Glutamatergic neuron (in vitro differentiated cells): ENCODE measurements at regions not wholly inside any gene's neighbourhood (a gene's known extent, or its start where the extent isn't known, plus 50 kb on each side); places are given as distances from the start of the nearest gene placed in this dataset.

ENCODE experiments used
- DNase-seq: peaks from one replicate; pipeline ENCODE4 v3.0.0; 2022
- H3K27ac Mint-ChIP-seq: one replicate; pipeline ENCODE4 v1.8.0; 2020; ENCODE audit warnings: mild to moderate bottlenecking, mixed read lengths, inconsistent platforms; ENCODE audit not compliant: unreplicated experiment
- H3K27me3 Mint-ChIP-seq: one replicate; pipeline ENCODE4 v1.8.0; 2020; ENCODE audit warnings: mild to moderate bottlenecking, moderate library complexity, mixed read lengths, inconsistent platforms; ENCODE audit not compliant: unreplicated experiment
- H3K36me3 Mint-ChIP-seq: one replicate; pipeline ENCODE4 v1.8.0; 2020; ENCODE audit warnings: mild to moderate bottlenecking, mixed read lengths, inconsistent platforms; ENCODE audit not compliant: unreplicated experiment
- H3K4me1 Mint-ChIP-seq: one replicate; pipeline ENCODE4 v1.8.0; 2020; ENCODE audit warnings: mild to moderate bottlenecking, low read depth, mixed read lengths, inconsistent platforms; ENCODE audit not compliant: unreplicated experiment
- H3K4me3 Mint-ChIP-seq: one replicate; pipeline ENCODE4 v1.8.0; 2020; ENCODE audit warnings: mild to moderate bottlenecking, mixed read lengths, inconsistent platforms; ENCODE audit not compliant: unreplicated experiment
- H3K9me3 Mint-ChIP-seq: one replicate; pipeline ENCODE4 v1.8.0; 2020; ENCODE audit warnings: mild to moderate bottlenecking, moderate library complexity, mixed read lengths, inconsistent platforms; ENCODE audit not compliant: unreplicated experiment
- CTCF ChIP-seq: fragments of 200-600 bp; sonication (generic); IDR thresholded peaks from one replicate; pipeline ENCODE4 v1.5.0; 2021; ENCODE audit not compliant: partially characterized antibody, unreplicated experiment

DNA sequence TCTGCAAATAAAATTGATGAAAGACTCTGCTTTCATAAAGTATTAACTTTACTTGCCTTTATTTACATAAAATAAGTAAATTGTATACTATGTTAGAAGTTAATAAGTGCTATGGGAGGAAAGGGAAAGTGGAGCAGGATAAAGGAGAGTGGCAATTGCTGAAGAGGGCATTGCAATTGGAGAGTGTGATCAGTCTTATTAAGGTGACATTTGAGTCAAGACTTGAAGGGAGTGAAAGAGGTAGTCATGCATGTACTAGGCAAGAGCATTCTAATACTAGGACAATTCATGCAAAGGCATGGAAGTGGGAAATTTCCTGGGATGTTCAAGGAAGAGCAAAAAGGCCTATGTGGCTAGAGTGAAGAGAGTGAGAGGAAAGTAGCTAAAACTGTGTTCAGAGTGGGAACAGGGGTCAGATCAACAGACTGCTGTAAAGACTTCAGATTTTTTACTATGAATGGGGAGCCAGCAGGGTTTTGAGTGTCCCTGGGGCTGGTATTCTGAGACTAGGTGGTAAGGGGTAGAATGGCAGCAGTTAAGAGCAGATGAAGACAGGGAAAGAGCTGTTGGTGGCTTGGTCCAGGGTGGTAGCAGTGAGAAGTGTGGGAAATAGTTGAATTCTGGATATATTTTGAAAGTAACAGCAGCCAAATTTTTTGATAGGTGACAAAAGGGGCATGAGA lies 182.3 kb upstream of the RIOK2 start:
- Mint-ChIP-seq H3K9me3 (no peaks in the 10 kb centered on the region), H3K4me3 (no peak overlapping the region), H3K27ac (no peak overlapping the region), H3K4me1 (no peaks in the 10 kb centered on the region), H3K27me3 (peaks cover 4% of the 10 kb centered on the region), H3K36me3 (peaks cover 6% of the 10 kb centered on the region)
- no peak for TF ChIP-seq CTCF
- DNase-seq, result no peak

DNA sequence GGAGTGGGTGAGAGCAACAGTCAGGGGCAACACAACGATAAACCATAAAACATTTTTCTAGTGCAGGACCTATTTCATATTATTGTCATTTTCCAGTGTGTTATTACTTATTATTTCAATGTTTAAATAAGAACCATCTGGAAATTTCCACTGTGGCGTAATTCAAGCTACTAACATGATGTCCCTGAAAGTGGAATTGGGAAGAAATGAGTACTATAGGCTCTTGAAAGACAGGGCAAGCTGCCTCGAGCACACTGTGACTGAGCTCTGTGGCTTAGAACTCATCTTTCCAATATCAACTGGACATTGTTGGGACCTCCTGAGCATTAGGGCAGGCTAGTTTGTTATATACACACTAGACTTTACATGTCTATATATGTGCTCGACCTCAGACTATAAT lies 182.9 kb upstream of the RIOK2 start:
- Mint-ChIP-seq H3K27me3 (peaks cover 4% of the 10 kb centered on the region), H3K27ac (no peak overlapping the region), H3K36me3 (peaks cover 6% of the 10 kb centered on the region), H3K9me3 (no peaks in the 10 kb centered on the region), H3K4me3 (no peak overlapping the region), H3K4me1 (no peaks in the 10 kb centered on the region)
- DNase-seq, result no peak
- no peak for TF ChIP-seq CTCF

- TF ChIP-seq CTCF, result no peak
- H3K36me3 Mint-ChIP-seq, result no peaks in the 10 kb centered on the region
- no peaks in the 10 kb centered on the region for H3K9me3 Mint-ChIP-seq
- H3K4me3 Mint-ChIP-seq, result no peak overlapping the region
- H3K4me1 Mint-ChIP-seq, result no peaks in the 10 kb centered on the region
- no peak for DNase-seq
- peaks cover 1% of the 10 kb centered on the region for H3K27me3 Mint-ChIP-seq
- no peak overlapping the region for H3K27ac Mint-ChIP-seq
Measured at GRCh38 chr5:97375959-97376358, 192.9 kb upstream of the RIOK2 start.

DNA sequence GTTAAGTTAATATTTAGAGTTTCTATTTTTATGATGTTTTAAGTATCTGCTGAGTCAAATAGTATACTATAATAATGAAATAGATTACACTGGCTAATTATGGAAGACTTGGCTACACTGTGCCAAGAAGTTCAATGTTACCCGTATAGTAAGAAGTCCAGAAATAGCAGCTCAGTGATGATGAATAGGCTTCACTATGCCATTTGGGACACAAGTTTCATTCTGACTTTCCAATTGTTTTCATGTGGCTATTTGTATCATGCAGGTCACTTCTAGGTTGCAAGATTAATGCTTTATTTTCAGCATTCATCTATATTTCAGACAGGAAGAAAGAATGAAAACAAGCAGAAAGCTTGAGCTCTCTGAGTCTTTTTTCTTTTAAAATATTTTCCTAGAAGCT lies 194.5 kb upstream of the RIOK2 start:
- H3K9me3 Mint-ChIP-seq, result no peaks in the 10 kb centered on the region
- no peaks in the 10 kb centered on the region for H3K36me3 Mint-ChIP-seq
- no peaks in the 10 kb centered on the region for H3K4me1 Mint-ChIP-seq
- DNase-seq, result no peak
- peaks cover 1% of the 10 kb centered on the region for H3K27me3 Mint-ChIP-seq
- no peak overlapping the region for H3K4me3 Mint-ChIP-seq
- no peak overlapping the region for H3K27ac Mint-ChIP-seq
- TF ChIP-seq CTCF, result no peak

DNA sequence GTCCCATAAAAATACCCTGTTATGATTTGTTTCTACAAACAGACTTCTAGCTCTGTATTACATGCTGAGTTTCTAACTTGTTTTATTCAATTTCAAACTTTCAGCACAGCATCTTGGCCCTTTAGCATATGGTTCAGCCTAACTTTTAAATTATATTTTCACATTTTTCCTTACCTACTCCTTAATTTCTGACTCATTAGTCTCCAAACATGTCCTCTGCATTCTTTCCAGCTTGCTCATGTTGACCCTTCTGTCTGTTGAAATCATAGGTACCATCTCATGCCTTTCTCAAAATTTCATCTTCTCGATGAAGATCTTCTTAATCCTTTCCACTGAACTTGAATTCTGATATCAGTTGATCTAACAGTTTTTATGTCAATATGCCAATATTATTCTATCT lies 200.9 kb upstream of the RIOK2 start:
- no peaks in the 10 kb centered on the region for H3K4me1 Mint-ChIP-seq
- no peak overlapping the region for H3K27ac Mint-ChIP-seq
- no peak overlapping the region for H3K4me3 Mint-ChIP-seq
- H3K9me3 Mint-ChIP-seq, result no peaks in the 10 kb centered on the region
- H3K36me3 Mint-ChIP-seq, result no peaks in the 10 kb centered on the region
- no peak for DNase-seq
- H3K27me3 Mint-ChIP-seq, result no peaks in the 10 kb centered on the region
- TF ChIP-seq CTCF, result no peak
